ENCODE measurements at regions not wholly inside any gene's neighbourhood (a gene's known extent, or its start where the extent isn't known, plus 50 kb on each side); places are given as distances from the start of the nearest gene placed in this dataset.

DNA sequence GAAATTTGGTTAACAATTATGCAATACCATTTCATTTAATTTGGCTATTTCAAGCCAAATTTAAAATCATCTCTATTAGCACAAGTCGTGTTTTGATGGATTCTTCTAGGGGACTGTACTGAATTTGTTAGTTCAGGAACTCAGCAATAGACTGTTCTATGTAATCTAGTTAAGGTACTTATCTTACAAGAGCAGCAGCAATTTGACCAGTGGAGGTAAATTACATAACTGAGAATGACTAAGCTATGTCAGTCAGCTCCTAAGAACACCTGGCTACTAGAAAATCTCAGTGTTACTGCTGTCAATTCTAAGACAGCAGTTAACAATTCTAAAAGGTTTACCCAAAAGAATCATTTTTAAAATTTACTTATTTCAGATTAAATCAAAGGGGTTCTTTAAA is 513.9 kb upstream of the ZWINT start:
- FAIRE-seq: no peak

DNA sequence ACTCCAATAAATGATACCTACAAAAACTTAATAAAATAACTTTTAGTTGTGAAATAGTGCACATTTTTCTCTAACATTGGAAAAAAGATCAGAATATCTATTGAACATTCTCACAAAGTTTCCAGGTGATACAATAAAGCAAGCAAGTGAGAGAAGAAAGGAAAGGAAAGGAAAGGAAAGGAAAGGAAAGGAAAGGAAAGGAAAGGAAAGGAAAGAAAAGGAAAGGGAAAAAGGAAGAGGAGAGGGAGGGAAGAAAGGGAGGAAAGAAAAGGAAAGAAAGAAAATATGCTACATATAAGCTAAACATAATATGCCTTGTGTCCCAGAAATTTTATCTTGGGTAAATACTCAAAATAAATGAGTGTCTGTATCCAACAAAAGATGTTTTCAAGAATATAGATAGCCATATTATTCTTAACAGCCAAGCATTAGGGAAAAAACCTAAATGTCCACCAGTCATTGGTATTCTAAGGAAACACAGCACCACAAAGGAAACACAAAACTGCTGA is 510.2 kb upstream of the ZWINT start:
- Histone ChIP-seq H3K27me3 (ENCODE audit: control insufficient read depth, extremely low read depth, insufficient read depth, low read length) (no peaks in the 10 kb centered on the region), H3K4me2 (ENCODE audit: control insufficient read depth, extremely low read depth, insufficient read depth, low read depth, low read length) (no peak overlapping the region), H4K20me1 (ENCODE audit: control insufficient read depth, extremely low read depth, insufficient read depth, low read length) (no peaks in the 10 kb centered on the region), H3K79me2 (ENCODE audit: control insufficient read depth, insufficient read depth, low read length) (no peaks in the 10 kb centered on the region), H2AFZ (ENCODE audit: control insufficient read depth, low read length) (no peak overlapping the region), H3K4me3 (ENCODE audit: control insufficient read depth in 2 of 3, extremely low read depth in 1 of 3, insufficient read depth in 2 of 3, low read depth in 1 of 3, low read length in 3 of 3) (no peak overlapping the region), H3K36me3 (ENCODE audit: control insufficient read depth in 2 of 2, extremely low read depth in 1 of 2, insufficient read depth in 2 of 2, low read length in 2 of 2) (no peaks in the 10 kb centered on the region), H3K9ac (ENCODE audit: control insufficient read depth, extremely low read depth, insufficient read depth, low read length) (no peak overlapping the region), H3K9me3 (ENCODE audit: control insufficient read depth, low read depth, low read length) (peaks cover 2% of the 10 kb centered on the region), H3K9me1 (ENCODE audit: control insufficient read depth, extremely low read depth, insufficient read depth, low read length) (no peaks in the 10 kb centered on the region), H3K27ac (ENCODE audit: control insufficient read depth, insufficient read depth, low read length) (no peak overlapping the region), H3K4me1 (ENCODE audit: control insufficient read depth, extremely low read depth, insufficient read depth, low read length) (no peaks in the 10 kb centered on the region)
- DNase-seq (ENCODE audit: low read depth, low spot score) (no peak), FAIRE-seq (no peak)
- dilution Hi-C loops (cut with MboI; ENCODE audit: extremely low pct_ligation_motif_present, low sequenced_read_pairs): no loop called here
- TF ChIP-seq, protein P1, sequence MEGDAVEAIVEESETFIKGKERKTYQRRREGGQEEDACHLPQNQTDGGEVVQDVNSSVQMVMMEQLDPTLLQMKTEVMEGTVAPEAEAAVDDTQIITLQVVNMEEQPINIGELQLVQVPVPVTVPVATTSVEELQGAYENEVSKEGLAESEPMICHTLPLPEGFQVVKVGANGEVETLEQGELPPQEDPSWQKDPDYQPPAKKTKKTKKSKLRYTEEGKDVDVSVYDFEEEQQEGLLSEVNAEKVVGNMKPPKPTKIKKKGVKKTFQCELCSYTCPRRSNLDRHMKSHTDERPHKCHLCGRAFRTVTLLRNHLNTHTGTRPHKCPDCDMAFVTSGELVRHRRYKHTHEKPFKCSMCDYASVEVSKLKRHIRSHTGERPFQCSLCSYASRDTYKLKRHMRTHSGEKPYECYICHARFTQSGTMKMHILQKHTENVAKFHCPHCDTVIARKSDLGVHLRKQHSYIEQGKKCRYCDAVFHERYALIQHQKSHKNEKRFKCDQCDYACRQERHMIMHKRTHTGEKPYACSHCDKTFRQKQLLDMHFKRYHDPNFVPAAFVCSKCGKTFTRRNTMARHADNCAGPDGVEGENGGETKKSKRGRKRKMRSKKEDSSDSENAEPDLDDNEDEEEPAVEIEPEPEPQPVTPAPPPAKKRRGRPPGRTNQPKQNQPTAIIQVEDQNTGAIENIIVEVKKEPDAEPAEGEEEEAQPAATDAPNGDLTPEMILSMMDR (optimal IDR thresholded peaks at IDR 0.05 in 1 of 3, IDR thresholded peaks at IDR 0.05 in 1 of 3, conservative IDR thresholded peaks at IDR 0.05 in 1 of 3; ENCODE audit: extremely low read depth in 1 of 3, insufficient read depth in 2 of 3, low read length in 3 of 3): no peak
- no peak for TF ChIP-seq EZH2 (IDR thresholded peaks at IDR 0.05; ENCODE audit: low read length)

More for the DNA sequence above, 513.9 kb upstream of the ZWINT start:
- dilution Hi-C loops (cut with MboI; ENCODE audit: extremely low pct_ligation_motif_present, low sequenced_read_pairs): no loop called here
- no peaks in the 10 kb centered on the region for H3K9me1 ChIP-seq (ENCODE audit: control insufficient read depth, extremely low read depth, insufficient read depth, low read length)
- H3K9ac ChIP-seq (ENCODE audit: control insufficient read depth, extremely low read depth, insufficient read depth, low read length): no peak overlapping the region
- no peaks in the 10 kb centered on the region for H4K20me1 ChIP-seq (ENCODE audit: control insufficient read depth, extremely low read depth, insufficient read depth, low read length)
- no peak overlapping the region for H3K4me3 ChIP-seq (ENCODE audit: control insufficient read depth in 2 of 3, extremely low read depth in 1 of 3, insufficient read depth in 2 of 3, low read depth in 1 of 3, low read length in 3 of 3)
- no peak overlapping the region for H3K27ac ChIP-seq (ENCODE audit: control insufficient read depth, insufficient read depth, low read length)
- H3K9me3 ChIP-seq (ENCODE audit: control insufficient read depth, low read depth, low read length): no peaks in the 10 kb centered on the region
- no peak for TF ChIP-seq EZH2 (IDR thresholded peaks at IDR 0.05; ENCODE audit: low read length)
- TF ChIP-seq, protein P1 (optimal IDR thresholded peaks at IDR 0.05 in 1 of 3, IDR thresholded peaks at IDR 0.05 in 1 of 3, conservative IDR thresholded peaks at IDR 0.05 in 1 of 3; ENCODE audit: extremely low read depth in 1 of 3, insufficient read depth in 2 of 3, low read length in 3 of 3): no peak
- DNase-seq (ENCODE audit: low read depth, low spot score): no peak
- H3K4me2 ChIP-seq (ENCODE audit: control insufficient read depth, extremely low read depth, insufficient read depth, low read depth, low read length): no peak overlapping the region
- H2AFZ ChIP-seq (ENCODE audit: control insufficient read depth, low read length): no peak overlapping the region
- no peaks in the 10 kb centered on the region for H3K27me3 ChIP-seq (ENCODE audit: control insufficient read depth, extremely low read depth, insufficient read depth, low read length)
- H3K4me1 ChIP-seq (ENCODE audit: control insufficient read depth, extremely low read depth, insufficient read depth, low read length): no peaks in the 10 kb centered on the region
- H3K79me2 ChIP-seq (ENCODE audit: control insufficient read depth, insufficient read depth, low read length): no peaks in the 10 kb centered on the region
- H3K36me3 ChIP-seq (ENCODE audit: control insufficient read depth in 2 of 2, extremely low read depth in 1 of 2, insufficient read depth in 2 of 2, low read length in 2 of 2): no peaks in the 10 kb centered on the region

All from keratinocyte (primary cell).